ENCODE measurements at regions not wholly inside any gene's neighbourhood (a gene's known extent, or its start where the extent isn't known, plus 50 kb on each side); places are given as distances from the start of the nearest gene placed in this dataset.

GRCh38 chr22:48238284-48238915, 1476.0 kb downstream of the TBC1D22A start:
- POLR2A ChIA-PET (ENCODE audit: unreplicated experiment), result no interaction called here
- no TSS peak for BruUV-seq (replicated peaks)
- H3K4me3 ChIP-seq (ENCODE audit: low read length), result no peak overlapping the region
- no peaks in the 10 kb centered on the region for H3F3A ChIP-seq (ENCODE audit: low read length, unreplicated experiment)
- no peaks in the 10 kb centered on the region for H3K9me3 ChIP-seq (ENCODE audit: low read length)
- no peak for DNase-seq
- H2AFZ ChIP-seq (ENCODE audit: low read length), result no peak overlapping the region
- CTCF ChIA-PET, result no interaction called here
- H3K4me1 ChIP-seq (ENCODE audit: insufficient read depth, low read length), result no peaks in the 10 kb centered on the region
- TF ChIP-seq EZH2phosphoT487 (IDR thresholded peaks at IDR 0.05; ENCODE audit: borderline replicate concordance, low read length) (no peak), EZH2 (IDR thresholded peaks at IDR 0.05; ENCODE audit: low read length, unreplicated experiment) (no peak), CTCF (conservative IDR thresholded peaks at IDR 0.05; ENCODE audit: low read depth, low read length) (no peak)
- no peaks in the 10 kb centered on the region for H3K27me3 ChIP-seq (ENCODE audit: low read length)
- no peak for ATAC-seq
- no peaks in the 10 kb centered on the region for H3K79me2 ChIP-seq (ENCODE audit: low read length)
- H3K9me2 ChIP-seq (replicated peaks; ENCODE audit: low read length), result no peaks in the 10 kb centered on the region
- H3K36me3 ChIP-seq (ENCODE audit: low read depth, low read length), result no peaks in the 10 kb centered on the region
- H4K20me1 ChIP-seq (ENCODE audit: low read length), result no peaks in the 10 kb centered on the region
- H3K9ac ChIP-seq (ENCODE audit: low read length), result no peak overlapping the region
- intact Hi-C loops (cut with micrococcal nuclease), result no loop called here
- no peak overlapping the region for H3K4me2 ChIP-seq (ENCODE audit: low read length)
- no peak overlapping the region for H3K27ac ChIP-seq (ENCODE audit: low read length)

DNA sequence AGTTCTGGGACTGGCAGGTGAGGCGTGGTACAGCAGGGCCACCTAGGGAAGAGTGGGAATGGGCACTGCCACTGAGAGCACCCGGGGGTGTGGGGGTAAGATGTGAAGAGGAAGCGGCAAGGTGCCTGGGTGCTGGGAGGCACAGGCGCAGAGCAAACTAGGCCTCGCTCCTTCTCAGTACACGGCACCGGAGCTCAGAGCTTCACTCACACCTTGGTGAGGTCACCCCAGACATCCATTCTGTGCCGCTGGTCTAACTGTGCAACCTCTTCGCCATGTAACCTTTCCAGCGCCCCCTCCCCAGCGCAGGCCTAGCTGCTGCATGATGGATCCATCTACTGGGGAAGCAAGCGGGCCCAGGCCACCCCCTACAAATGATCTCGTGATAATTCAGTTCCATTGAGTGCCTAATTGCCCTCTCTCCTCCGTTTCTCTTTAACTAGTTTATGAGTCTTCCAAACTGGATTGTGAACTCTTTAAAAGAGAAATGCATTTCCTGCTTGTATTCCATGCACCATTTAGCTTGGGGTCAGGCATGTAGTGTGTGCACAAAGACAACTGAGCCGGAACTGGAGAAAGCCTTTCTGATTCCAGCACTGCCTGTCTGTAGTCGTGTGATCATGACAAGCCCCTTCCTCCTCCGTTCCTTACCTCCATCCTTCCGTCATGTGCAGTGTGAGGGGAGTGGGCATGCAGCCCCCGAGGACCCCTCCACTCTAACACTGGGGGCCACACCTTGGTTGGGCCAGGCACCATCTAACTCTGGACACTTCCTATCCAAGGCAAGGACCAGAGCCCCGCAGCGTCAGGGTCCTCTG, 1475.2 kb downstream of the TBC1D22A start:
- Histone ChIP-seq H3K4me2 (ENCODE audit: low read length) (no peak overlapping the region), H3K27ac (ENCODE audit: low read length) (no peak overlapping the region), H2AFZ (ENCODE audit: low read length) (no peak overlapping the region), H3K4me1 (ENCODE audit: insufficient read depth, low read length) (no peaks in the 10 kb centered on the region), H3K36me3 (ENCODE audit: low read depth, low read length) (no peaks in the 10 kb centered on the region), H3K79me2 (ENCODE audit: low read length) (no peaks in the 10 kb centered on the region), H3K9me3 (ENCODE audit: low read length) (no peaks in the 10 kb centered on the region), H3K9ac (ENCODE audit: low read length) (no peak overlapping the region), H4K20me1 (ENCODE audit: low read length) (no peaks in the 10 kb centered on the region), H3K9me2 (replicated peaks; ENCODE audit: low read length) (no peaks in the 10 kb centered on the region), H3K27me3 (ENCODE audit: low read length) (no peaks in the 10 kb centered on the region), H3F3A (ENCODE audit: low read length, unreplicated experiment) (no peaks in the 10 kb centered on the region), H3K4me3 (ENCODE audit: low read length) (no peak overlapping the region)
- intact Hi-C loops (cut with micrococcal nuclease), result no loop called here
- no peak for ATAC-seq
- no peak for DNase-seq
- ChIA-PET POLR2A (ENCODE audit: unreplicated experiment) (no interaction called here), CTCF (no interaction called here)
- no TSS peak for BruUV-seq (replicated peaks)
- TF ChIP-seq EZH2 (IDR thresholded peaks at IDR 0.05; ENCODE audit: low read length, unreplicated experiment), result no peak
- no peak for TF ChIP-seq CTCF (conservative IDR thresholded peaks at IDR 0.05; ENCODE audit: low read depth, low read length)
- TF ChIP-seq EZH2phosphoT487 (IDR thresholded peaks at IDR 0.05; ENCODE audit: borderline replicate concordance, low read length), result no peak

- ChIA-PET CTCF (no interaction called here), POLR2A (ENCODE audit: unreplicated experiment) (no interaction called here)
- Histone ChIP-seq H3F3A (ENCODE audit: low read length, unreplicated experiment) (no peaks in the 10 kb centered on the region), H4K20me1 (ENCODE audit: low read length) (no peaks in the 10 kb centered on the region), H3K9ac (ENCODE audit: low read length) (no peak overlapping the region), H3K36me3 (ENCODE audit: low read depth, low read length) (no peaks in the 10 kb centered on the region), H3K4me3 (ENCODE audit: low read length) (no peak overlapping the region), H3K27me3 (ENCODE audit: low read length) (no peaks in the 10 kb centered on the region), H3K27ac (ENCODE audit: low read length) (no peak overlapping the region), H2AFZ (ENCODE audit: low read length) (no peak overlapping the region), H3K79me2 (ENCODE audit: low read length) (no peaks in the 10 kb centered on the region), H3K4me1 (ENCODE audit: insufficient read depth, low read length) (no peaks in the 10 kb centered on the region), H3K9me2 (replicated peaks; ENCODE audit: low read length) (no peaks in the 10 kb centered on the region), H3K9me3 (ENCODE audit: low read length) (no peaks in the 10 kb centered on the region), H3K4me2 (ENCODE audit: low read length) (no peak overlapping the region)
- TF ChIP-seq EZH2phosphoT487 (IDR thresholded peaks at IDR 0.05; ENCODE audit: borderline replicate concordance, low read length), result no peak
- TF ChIP-seq CTCF (conservative IDR thresholded peaks at IDR 0.05; ENCODE audit: low read depth, low read length), result no peak
- TF ChIP-seq EZH2 (IDR thresholded peaks at IDR 0.05; ENCODE audit: low read length, unreplicated experiment), result no peak
- BruUV-seq (replicated peaks), result no TSS peak
- no peak for ATAC-seq
- intact Hi-C loops (cut with micrococcal nuclease), result no loop called here
- no peak for DNase-seq
These were observed 1473.8 kb downstream of the TBC1D22A start for GRCh38 chr22:48236261-48236660.

Measured in PC-3 (cell line).